ENCODE measurements at regions not wholly inside any gene's neighbourhood (a gene's known extent, or its start where the extent isn't known, plus 50 kb on each side); places are given as distances from the start of the nearest gene placed in this dataset.

GRCh38 chr4:123580981-123581664 is 184.5 kb downstream of the SPRY1 start:
- ATAC-seq, result no peak
- no peaks in the 10 kb centered on the region for H3K27me3 ChIP-seq (ENCODE audit: low read depth)
- no peaks in the 10 kb centered on the region for H3K36me3 ChIP-seq
- H3K4me3 ChIP-seq, result no peak overlapping the region
- TF ChIP-seq CTCF (IDR thresholded peaks at IDR 0.05), result no peak
- H3K9me3 ChIP-seq, result peaks cover 18% of the 10 kb centered on the region
- DNase-seq, result no peak
- intact Hi-C loops (cut with DNase I), result no loop called here
- no peaks in the 10 kb centered on the region for H3K4me1 ChIP-seq
- H3K27ac ChIP-seq, result no peak overlapping the region

GRCh38 chr4:123581802-123582201 is 185.2 kb downstream of the SPRY1 start:
- no peak overlapping the region for H3K27ac ChIP-seq
- no peaks in the 10 kb centered on the region for H3K36me3 ChIP-seq
- H3K4me1 ChIP-seq, result no peaks in the 10 kb centered on the region
- ATAC-seq (no peak), DNase-seq (no peak)
- no peak overlapping the region for H3K4me3 ChIP-seq
- peaks cover 18% of the 10 kb centered on the region for H3K9me3 ChIP-seq
- intact Hi-C loops (cut with DNase I), result no loop called here
- TF ChIP-seq CTCF (IDR thresholded peaks at IDR 0.05), result no peak
- no peaks in the 10 kb centered on the region for H3K27me3 ChIP-seq (ENCODE audit: low read depth)

- peaks cover 3% of the 10 kb centered on the region for H3K4me1 ChIP-seq
- intact Hi-C loops (cut with DNase I), result no loop called here
- ATAC-seq, result no peak
These were observed 186.4 kb downstream of the SPRY1 start for GRCh38 chr4:123583043-123583442.

GRCh38 chr4:123585111-123585510 is 188.5 kb downstream of the SPRY1 start:
- DNase-seq (no peak), ATAC-seq (no peak)
- Histone ChIP-seq H3K36me3 (no peaks in the 10 kb centered on the region), H3K4me3 (no peak overlapping the region), H3K9me3 (peaks cover 18% of the 10 kb centered on the region), H3K27me3 (ENCODE audit: low read depth) (no peaks in the 10 kb centered on the region), H3K4me1 (peaks cover 10% of the 10 kb centered on the region), H3K27ac (no peak overlapping the region)
- intact Hi-C loops (cut with DNase I), result no loop called here
- TF ChIP-seq CTCF (IDR thresholded peaks at IDR 0.05), result no peak

More at GRCh38 chr4:123583043-123583442, 186.4 kb downstream of the SPRY1 start:
- H3K9me3 ChIP-seq, result peaks cover 18% of the 10 kb centered on the region
- H3K36me3 ChIP-seq, result no peaks in the 10 kb centered on the region
- no peaks in the 10 kb centered on the region for H3K27me3 ChIP-seq (ENCODE audit: low read depth)
- TF ChIP-seq CTCF (IDR thresholded peaks at IDR 0.05), result no peak
- H3K27ac ChIP-seq, result no peak overlapping the region
- no peak for DNase-seq
- H3K4me3 ChIP-seq, result no peak overlapping the region

- Histone ChIP-seq H3K27ac (peak overlapping the region; percentile 58), H3K4me1 (peaks cover 10% of the 10 kb centered on the region), H3K36me3 (no peaks in the 10 kb centered on the region), H3K4me3 (no peak overlapping the region), H3K27me3 (ENCODE audit: low read depth) (no peaks in the 10 kb centered on the region), H3K9me3 (no peaks in the 10 kb centered on the region)
- TF ChIP-seq CTCF (IDR thresholded peaks at IDR 0.05), result no peak
- no peak for DNase-seq
- intact Hi-C loops (cut with DNase I), result no loop called here
- ATAC-seq, result peak; percentile 79 to 83
These were observed 191.4 kb downstream of the SPRY1 start for GRCh38 chr4:123587983-123588494.

All from lower lobe of right lung (tissue), 2 donors.